ENCODE measurements at regions not wholly inside any gene's neighbourhood (a gene's known extent, or its start where the extent isn't known, plus 50 kb on each side); places are given as distances from the start of the nearest gene placed in this dataset.
"Not testable (repeated sequence)": the region's sequence is repeated elsewhere in the genome, so short reads cannot be mapped to it uniquely, and the experiment has no call there.

DNA sequence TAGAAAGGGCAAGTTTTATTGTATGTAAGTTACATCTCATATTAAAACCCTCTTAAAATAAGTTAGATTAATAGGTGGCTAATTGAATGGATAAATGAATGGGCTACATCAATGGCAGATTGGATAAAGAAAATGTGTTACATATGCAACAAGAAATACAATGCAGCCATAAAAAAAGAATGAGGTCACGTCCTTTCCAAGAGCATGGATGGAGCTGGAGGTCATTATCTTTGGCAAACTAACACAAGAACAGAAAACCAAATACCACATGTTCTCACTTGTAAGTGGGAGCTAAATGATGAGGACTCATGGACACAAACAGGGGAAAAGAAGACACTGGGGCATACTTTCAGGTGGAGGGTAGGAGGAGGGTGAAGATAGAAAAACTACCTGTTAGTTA, 182.2 kb upstream of the GNAI1 start:
- no peak for DNase-seq

DNA sequence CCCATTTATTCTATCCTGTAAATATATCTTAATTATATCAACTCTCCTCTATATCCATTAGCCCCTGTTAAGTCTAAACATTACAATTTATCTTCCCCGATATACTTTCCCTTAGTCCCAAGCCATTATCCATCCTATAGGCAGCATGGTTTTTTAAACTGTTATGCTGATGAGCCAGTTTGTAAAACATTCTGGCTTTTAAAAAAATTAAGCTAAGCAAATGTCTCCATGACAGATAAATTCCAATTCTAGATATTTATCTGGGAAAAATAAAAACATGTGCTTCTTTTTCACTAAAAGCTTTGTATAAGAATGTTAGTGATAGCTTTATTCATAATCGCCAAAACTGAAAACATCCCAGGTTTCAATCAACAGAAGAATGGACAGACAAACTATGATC, 183.2 kb upstream of the GNAI1 start:
- no peak for DNase-seq

DNA sequence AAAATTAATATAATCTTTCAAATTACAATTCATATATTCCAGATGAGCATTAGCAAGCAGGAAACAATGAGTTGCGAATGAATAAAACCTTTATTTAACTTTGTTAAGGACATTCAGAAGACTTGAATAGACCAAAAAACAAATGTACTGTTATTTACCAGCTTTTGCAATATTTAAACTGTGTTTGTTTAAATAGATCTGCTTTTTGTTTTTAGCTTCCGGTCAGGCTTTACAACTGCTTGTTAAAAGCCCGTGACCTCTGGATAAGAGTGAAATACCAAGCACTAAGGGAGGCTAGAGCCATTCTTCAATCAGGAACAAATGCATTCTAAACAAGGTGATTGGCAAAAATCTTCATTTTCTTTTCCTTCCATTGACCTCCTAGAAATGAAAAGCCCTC, 184.9 kb upstream of the GNAI1 start:
- no peak for DNase-seq

DNA sequence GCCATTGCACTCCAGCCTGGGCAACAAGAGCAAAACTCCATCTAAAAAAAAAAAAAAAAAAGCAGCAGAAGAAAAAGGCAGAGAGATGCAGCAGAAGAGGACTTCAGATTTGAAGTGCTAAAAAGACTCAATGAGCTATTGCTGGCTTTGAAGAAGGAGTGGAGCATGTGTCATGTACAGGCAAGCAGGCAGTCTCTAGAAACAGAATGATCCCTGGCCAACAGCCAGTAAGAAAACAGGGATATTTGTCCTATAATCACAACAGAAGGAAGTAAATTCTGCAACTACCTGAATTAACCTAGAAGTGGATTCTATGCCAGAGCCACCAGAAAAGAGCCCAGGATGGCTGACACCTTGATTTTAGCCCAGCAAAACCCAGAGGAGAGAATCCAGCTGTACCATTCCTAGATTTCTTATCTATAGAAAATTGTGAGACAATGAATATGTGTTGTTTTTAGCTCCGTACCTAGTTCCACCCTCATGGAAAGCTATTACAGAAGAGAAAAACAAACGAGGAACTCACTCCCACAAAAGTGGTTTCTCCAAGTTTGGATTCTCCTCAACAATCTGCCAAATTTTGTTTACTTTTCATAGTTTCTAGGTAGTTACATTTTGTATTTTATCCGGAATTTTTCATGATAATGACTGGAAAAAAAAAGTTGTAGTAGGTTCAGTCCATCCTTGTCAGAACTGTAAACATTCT, 198.2 kb upstream of the GNAI1 start:
- no peak for DNase-seq

DNA sequence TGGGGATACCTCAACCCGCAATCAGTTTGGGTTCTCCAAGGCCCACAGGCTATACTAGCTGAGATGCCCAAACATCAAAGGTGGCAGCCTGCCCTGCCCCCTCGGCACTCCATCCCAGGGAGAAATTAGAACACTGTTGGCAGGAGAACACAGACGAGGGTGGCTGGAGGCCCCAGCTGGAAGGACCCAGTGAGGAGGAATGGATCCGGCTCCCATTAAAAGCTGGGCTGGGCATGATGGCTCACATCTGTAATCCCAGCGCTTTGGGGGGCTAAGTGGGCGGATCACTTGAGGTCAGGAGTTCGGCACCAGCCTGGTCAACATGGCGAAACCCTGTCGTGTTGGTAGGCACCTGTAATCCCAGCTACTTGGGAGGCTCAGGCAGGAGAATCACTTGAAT, 199.9 kb upstream of the GNAI1 start:
- no peak for DNase-seq

DNA sequence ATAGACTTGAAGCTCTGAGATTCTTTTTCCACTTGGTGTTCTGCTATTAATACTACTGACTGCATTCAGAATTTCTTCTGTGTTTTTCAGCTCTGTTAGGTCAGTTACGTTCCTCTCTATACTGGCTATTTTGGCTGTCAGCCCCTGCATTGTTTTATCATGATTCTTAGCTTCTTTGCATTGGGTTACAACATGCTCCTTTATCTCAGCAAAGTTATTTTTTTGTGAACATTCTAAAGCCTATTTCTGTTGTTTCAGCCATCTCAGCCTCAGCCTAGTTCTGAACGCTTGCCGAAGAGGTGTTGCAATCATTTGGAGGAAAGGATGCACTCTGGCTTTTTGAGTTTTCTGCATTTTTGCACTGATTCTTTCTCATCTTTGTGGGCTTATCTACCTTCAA, 201.5 kb upstream of the GNAI1 start:
- no peak for DNase-seq

DNA sequence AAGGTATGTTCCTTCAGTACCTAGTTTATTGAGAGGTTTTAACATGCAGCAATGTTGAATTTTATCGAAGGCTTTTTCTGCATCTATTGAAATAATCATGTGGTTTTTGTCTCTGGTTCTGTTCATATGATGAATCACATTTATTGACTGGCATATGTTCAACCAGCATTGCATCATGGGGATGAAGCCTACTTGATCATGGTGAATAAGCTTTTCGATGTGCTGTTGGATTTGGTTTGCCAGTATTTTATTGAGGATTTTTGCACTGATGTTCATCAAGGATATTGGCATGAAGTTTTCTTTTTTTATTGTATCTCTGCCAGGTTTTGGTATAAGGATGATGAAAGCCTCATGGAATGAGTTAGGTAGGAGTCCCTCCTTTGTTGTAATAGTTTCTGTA, 204.0 kb upstream of the GNAI1 start:
- DNase-seq = no peak

DNA sequence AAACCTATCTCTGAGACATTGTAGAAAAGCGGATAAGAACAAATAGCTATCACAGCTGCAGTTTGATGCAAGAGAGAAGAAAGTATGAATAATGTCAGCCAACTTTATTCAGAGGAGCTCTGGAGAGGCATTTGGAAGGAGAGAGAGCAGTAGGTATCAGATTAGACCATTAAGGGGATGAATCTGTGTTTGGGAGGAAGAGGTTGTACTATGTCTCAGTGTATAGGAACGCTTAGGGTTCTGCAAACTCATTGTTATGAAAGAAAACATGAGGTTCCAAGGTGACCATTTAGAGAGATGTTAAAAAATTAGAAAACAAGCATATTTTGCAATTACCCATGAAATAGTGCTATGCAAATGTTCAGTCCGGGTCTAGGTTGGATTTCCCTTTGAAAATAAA, 207.5 kb upstream of the GNAI1 start:
- DNase-seq = no peak

DNA sequence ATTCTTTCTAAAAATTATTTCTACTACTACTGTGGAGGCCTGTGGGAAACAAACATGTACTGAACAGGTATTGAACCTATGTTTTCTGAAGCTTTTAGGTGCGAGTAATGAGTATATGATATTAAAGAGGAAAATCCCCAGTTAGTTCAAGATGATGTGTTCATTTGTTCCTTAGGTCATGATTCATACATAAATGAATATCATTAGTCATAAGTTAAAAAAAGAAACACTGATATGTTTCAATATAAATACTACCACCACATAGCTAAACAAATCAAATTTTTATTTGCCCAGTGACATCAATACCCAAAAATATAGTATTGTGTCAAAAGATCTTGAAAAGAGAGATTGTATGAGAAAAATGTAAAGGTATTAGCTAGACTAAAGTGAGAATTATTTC, 210.7 kb upstream of the GNAI1 start:
- no peak for DNase-seq

DNA sequence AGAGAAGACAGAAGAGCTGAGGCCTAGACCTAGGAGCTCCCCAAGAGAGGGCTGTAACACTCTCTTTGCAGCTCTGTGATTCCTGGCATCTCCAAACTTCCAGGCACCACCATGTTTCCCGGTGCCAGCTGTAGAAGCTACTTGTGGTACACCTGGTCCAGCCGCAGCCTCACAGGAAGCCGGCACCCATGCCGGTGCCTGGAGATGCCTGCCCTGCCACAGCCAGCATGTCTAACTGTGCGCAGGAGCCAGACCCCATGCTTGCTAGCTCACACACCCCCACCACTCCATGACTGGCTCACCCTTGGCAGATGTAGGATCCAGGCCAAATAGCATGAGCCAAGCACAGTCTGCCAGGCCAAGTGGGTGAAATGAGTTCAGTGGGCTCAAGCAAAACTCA, 211.7 kb upstream of the GNAI1 start:
- no peak for DNase-seq

DNA sequence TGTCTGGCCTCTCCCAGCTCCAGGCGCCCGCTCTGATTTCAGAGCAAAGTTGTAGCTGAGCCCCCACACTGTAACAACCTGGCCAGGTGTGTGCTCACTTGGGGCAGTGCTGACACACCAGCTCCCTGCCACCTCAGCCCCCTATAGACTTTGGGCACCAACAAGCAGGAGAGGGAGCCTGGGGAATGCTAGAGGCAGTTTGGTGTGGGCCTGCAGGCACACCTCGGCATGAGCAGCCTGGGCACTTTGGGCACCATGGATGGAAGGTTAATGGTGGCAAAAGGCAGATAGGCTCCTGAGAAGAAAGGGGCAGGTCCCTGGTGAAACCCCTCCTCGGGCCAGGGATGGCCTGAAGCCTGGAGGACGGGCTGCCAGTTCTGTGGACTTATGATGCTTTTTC, 212.7 kb upstream of the GNAI1 start:
- DNase-seq = no peak

DNA sequence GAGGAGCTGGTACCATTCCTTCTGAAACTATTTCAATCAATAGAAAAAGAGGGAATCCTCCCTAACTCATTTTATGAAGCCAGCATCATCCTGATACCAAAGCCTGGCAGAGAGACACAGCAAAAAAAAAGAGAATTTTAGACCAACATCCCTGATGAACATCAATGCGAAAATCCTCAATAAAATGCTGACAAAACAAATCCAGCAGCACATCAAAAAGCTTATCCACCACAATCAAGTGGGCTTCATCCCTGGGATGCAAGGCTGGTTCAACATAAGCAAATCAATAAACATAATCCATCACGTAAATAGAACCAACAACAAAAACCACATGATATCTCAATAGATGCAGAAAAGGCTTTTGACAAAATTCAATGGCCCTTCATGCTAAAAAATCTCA, 216.0 kb upstream of the GNAI1 start:
- not testable (repeated sequence) for DNase-seq

DNA sequence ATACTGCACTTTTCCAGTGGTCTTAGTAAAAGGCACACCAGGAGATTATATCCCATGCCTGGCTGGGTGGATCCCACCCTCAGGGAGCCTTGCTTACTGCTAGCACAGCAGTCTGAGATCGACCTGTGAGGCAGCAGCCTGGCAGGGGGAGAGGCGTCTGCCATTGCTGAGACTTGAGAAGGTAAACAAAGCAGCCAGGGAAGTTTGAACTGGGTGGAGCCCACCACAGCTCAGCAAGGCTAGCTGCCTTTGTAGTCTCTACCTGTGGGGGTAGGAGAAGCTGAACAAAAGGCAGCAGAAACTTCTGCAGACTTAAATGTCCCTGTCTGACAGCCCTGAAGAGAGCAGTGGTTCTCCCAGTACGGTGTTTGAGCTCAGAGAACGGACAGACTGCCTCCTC, 219.3 kb upstream of the GNAI1 start:
- not testable (repeated sequence) for DNase-seq

DNA sequence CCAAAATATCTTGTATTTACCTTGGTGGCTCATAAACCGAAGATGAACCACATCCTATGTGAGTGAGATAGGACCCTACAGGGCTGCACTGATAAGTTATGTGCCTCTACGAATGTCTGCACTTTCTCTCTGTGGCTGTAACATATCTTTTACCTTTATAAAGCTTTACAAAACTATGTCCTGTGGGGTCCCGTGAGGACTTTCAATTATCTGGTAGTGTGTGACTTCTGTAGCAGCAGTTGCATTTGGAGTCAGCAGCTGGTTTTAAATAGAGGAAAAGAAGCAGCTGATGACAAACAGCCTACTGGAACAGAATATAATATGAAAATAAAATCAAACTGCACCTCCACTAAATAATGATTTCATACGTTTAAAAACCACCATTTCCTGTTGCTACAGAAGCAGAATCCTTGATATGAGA, 222.4 kb upstream of the GNAI1 start:
- DNase-seq = no peak

DNA sequence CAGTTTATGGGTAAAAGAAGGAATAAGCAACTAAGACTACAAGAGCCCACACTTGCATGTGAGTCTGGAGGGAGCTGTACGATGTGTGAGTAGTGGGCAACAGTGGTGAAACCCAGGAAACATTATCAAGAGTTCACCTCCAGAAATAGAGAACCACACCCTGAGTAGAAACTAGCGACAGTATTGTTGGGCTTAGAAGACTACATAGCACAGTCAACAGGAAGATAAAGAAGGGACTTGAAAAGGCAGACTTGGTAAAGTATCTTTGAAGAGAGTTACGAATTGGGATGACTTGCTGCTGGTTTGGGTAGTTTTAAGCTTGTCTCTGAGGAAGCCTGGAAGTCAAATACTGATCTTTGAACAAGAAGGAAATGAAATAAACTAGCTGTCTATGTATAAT, 223.2 kb upstream of the GNAI1 start:
- no peak for DNase-seq

DNA sequence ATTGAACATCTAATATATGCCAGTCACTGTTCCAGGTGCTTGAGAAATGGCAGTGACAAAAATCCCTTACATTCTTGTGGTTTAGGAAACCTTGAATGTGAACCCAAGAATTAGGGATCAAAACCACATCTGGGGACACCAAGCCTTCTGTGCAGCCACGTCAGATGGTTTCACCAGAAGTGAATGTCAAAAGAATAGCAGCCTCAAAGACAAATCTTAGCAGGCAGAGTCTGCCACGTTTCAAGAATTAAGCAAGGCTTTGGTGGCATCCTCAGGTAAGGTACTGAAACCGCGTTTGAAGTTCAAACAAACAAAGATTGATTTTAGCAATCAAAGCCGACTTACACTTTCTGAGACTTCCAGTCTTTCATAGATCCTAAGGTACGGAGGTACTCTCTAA, 225.5 kb upstream of the GNAI1 start:
- no peak for DNase-seq

DNA sequence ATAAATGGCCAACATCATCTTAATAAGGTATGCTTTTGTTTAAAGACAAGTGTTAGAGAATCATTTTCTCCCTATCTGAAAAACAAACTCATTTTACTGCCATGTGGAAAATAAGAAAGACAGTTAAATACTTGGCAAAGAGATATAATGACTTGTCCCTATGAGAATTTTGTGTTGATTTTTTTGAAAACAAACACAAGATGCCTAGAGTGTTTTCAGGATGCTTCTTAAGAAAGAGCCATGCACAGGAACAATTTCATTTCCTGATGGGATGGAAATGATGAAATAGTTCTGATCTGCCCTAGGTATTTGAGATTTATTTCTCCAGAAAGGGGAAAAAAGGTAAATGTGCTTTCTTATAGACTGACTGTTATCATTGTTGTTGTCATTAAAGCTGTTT, 237.5 kb upstream of the GNAI1 start:
- DNase-seq = no peak

DNA sequence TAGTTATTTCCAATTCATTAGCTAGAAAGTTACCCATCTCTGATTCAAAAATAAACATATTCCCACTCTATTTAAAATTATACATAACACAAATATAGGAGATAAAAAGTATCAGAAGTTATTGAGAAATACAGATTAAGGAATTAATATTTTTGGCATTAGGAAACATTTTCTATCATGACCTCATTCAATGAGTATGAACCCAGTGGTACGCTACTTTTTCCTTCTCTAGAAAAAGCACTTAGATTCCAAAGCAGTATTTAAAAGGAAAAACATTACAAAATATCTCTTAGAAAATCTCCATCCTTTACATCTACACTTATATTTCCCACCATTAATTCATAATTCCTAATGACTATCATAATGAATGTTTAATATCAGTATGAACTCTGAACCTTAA, 240.6 kb upstream of the GNAI1 start:
- no peak for DNase-seq

DNA sequence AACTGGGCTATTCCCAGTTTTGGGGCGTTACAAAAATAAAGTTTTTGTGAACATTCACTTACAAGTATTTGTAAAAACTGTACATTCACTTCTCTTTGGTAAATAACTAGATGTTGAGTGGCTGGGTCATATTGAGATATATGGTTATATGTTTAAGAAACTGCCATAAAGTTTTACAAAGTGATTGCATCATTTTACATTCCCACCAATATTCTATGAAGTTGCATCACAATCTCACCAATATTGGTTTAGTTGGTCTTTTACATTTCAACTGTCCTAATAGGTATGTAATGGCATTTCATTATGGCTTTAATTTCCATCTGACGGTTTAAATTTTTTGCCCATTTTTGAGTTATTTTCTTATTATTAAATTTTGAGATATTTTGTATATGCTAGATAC, 251.7 kb upstream of the GNAI1 start:
- DNase-seq = no peak

DNA sequence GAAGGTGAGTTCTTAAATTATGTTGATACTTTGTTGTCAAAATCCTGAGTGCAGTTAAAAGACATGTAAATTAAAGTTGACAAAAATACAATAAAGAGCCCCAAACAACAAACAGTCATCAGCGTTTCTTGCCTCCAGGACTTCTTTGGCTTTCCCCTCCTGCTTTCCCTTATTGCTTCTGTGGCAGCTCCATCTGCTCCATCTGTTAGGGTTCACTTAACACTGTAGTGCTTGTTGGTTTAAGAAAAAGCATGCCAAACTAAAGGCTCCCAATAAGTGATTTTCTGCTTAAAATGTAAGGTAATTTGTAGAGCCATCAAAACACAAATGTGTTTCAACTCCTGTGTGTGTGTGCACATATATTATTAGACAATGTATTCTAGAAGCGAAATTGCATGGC, 254.3 kb upstream of the GNAI1 start:
- no peak for DNase-seq

DNA sequence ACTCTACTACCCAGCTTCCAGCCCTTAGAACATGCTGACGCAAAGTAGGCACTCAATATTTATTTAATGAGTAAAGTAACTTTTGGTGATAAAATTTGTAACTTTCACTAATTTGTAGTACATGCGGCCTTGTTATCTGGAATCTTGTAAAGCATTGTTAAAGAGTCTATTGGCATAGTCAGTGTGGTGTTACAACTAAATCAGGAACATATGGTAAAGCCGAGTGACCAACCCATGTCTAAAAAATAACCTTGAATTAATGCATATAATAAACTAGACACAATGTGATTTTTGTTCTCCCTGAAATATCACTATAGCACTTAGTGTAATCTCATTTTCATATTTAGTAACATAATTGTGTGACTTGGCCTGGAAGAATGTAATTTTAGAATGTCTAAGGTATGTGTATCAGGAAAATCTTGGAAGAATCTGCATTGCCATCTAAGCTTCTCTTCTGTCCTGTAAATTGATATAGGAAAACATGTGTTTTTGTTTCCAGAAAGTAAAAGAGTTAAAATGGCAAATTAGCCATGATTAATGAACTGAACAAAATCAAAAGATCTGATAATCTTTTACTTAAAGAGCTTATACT, 256.7 kb upstream of the GNAI1 start:
- DNase-seq = no peak

DNA sequence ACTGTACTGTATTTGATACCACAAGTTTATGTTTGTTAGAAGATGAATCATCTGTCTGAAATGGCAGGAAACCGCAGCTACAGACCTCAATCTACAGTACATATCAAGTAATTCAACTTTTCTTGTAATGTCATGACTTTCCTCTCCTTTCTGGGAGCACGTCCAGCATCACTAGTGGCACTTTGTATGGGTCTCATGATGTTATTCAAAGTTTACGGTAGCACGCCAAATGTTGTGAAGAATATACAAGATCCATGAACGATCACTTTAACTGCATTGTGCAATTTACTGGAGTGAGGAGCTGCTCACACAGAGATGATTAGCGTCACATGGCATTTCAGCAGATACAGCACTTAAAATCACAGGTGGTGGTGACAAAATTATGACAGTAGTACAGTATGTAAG, 257.8 kb upstream of the GNAI1 start:
- no peak for DNase-seq

DNA sequence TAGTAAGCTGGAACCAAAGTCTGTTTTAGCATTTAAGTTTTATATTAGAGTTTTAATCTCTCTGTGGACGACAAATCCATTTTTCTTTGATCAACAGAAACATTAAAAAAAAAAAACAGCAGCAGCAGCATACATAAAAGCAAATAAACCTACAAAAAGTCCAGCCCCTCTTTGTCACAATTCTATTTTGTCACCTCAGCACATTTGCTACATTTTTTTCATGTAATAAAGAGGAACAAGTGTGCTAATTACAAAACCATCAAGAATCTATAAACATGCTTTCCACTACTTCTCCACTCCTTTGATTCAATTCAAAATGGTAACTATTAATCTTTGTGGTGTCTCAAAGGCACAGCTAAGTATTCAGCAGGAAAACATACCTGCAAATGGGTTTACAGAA, 259.8 kb upstream of the GNAI1 start:
- no peak for DNase-seq

DNA sequence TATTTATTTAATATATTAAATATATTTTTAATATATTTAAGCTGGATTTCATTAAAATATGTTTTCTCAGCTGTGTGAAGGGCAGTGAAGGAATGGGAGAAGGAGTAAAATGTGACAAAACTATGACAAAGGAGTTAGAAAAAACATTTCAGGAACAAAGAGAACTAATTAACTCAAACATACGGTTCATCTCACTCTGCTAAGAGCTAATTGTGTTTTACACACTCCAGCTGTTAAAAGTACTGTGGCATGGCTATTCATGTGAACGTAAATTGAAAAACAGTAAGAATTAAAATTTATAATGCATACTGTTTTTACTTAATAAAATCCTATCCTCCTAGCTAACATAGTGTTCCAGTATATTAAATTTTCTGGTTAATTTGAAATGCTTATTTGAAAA, 262.5 kb upstream of the GNAI1 start:
- peak; percentile 28 for DNase-seq

DNA sequence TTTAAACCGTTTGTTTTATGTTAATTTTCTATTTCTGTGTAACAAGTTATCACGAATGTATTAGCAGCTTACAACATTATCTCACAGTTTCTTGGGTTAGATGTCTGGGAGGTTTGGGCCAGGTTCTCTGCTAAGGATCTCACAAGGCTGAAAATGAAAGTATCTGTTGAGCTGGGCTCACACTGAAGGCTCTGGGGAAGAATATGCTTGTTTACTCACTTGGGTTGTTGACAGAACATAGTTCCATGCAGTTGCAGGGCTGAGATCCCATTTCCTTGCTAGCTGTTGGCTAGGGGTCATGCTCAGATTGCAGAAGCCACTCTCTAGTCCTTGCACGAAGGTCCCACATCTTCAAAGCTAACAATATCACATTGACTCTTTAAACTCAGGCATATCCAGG, 266.6 kb upstream of the GNAI1 start:
- DNase-seq = no peak
